Vagina (tissue), 2 donors: ENCODE measurements at regions not wholly inside any gene's neighbourhood (a gene's known extent, or its start where the extent isn't known, plus 50 kb on each side); places are given as distances from the start of the nearest gene placed in this dataset.
"Not testable (repeated sequence)": the region's sequence is repeated elsewhere in the genome, so short reads cannot be mapped to it uniquely, and the experiment has no call there.

ENCODE experiments used
- DNase-seq, 2 donors: peaks; one replicate each; pipeline ENCODE4 v3.0.0-alpha.2; 2017; ENCODE audit errors: extremely low spot score in 2 of 2
- H3K27ac ChIP-seq: fragments of 200-600 bp; sonication (generic); one replicate; pipeline ENCODE4 v1.5.1; 2019
- H3K27me3 ChIP-seq: fragments of 200-600 bp; sonication (generic); one replicate; pipeline ENCODE4 v1.5.1; 2019
- H3K36me3 ChIP-seq, 2 donors: fragments of 200-600 bp; sonication (generic); one replicate each; pipeline ENCODE4 v1.5.1; 2017 to 2019
- H3K4me1 ChIP-seq: fragments of 200-600 bp; sonication (generic); one replicate; pipeline ENCODE4 v1.5.1; 2019
- H3K4me3 ChIP-seq, 2 donors: fragments of 200-600 bp; sonication (generic); 1 replicate in 1 of 2; 2 replicates in 1 of 2; pipeline ENCODE4 v1.5.1; 2016 to 2019
- H3K9me3 ChIP-seq: fragments of 200-600 bp; sonication (generic); one replicate; pipeline ENCODE4 v1.5.1; 2019
- POLR2A ChIP-seq, 2 donors: fragments of 450-650 bp; IDR thresholded peaks; one replicate each; pipeline ENCODE4 v1.6.1; 2017; ENCODE audit warnings: antibody characterized with exemption in 2 of 2, mild to moderate bottlenecking in 2 of 2, moderate library complexity in 2 of 2
- POLR2AphosphoS5 ChIP-seq, 2 donors: sonication (generic); formaldehyde crosslinking; IDR thresholded peaks; one replicate each; pipeline ENCODE4 v1.9.0; 2017; ENCODE audit warnings: antibody characterized with exemption in 2 of 2, mild to moderate bottlenecking in 2 of 2, low read depth in 1 of 2; ENCODE audit not compliant: insufficient read depth in 1 of 2
- intact Hi-C: fragments of 100-400 bp; cut with DNase I; formaldehyde crosslinking; loops from one replicate; pipeline ENCODE4 v1.15.1; 2023
- TF ChIP-seq, protein P1 (sequence below), 3 experiments: fragments of 450-650 bp in 2 of 3; fragments of 200-600 bp in 1 of 3; sonication (generic) in 1 of 3; IDR thresholded peaks; one replicate each; pipeline ENCODE4 v1.5.1; 2017 to 2019; ENCODE audit warnings: antibody characterized with exemption in 3 of 3, mild to moderate bottlenecking in 2 of 3, moderate library complexity in 2 of 3

DNA sequence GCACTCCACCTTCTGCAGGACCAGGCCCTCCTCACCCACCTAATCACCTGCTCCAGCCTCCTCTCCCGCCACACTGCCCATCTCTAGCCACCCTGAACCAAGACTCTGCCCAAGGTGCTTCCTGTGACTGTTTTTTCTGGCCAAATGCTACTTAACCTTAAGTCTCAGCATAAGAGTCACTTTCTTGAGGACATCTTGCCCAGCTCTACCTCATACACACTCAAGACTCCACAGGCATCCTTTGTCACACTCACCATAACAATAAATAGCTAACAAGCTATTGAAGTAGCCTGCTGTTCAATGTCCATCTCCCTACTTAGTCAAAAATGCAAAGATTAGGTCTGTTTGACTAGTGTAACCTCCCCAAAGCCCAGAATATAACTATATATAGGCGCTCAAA, 455.4 kb upstream of the NFE2L3 start:
- intact Hi-C loops = no loop called here
- Histone ChIP-seq H3K4me1 (no peaks in the 10 kb centered on the region), H3K27me3 (no peaks in the 10 kb centered on the region), H3K27ac (no peak overlapping the region), H3K4me3 (no peak overlapping the region), H3K9me3 (no peaks in the 10 kb centered on the region), H3K36me3 (no peaks in the 10 kb centered on the region)
- peak in 1 of 2 donors; percentile 56 for DNase-seq
- TF ChIP-seq POLR2A (IDR thresholded peaks at IDR 0.05) (no peak), POLR2AphosphoS5 (IDR thresholded peaks at IDR 0.05; ENCODE audit: insufficient read depth in 1 of 2, low read depth in 1 of 2) (no peak)
- TF ChIP-seq, protein P1, sequence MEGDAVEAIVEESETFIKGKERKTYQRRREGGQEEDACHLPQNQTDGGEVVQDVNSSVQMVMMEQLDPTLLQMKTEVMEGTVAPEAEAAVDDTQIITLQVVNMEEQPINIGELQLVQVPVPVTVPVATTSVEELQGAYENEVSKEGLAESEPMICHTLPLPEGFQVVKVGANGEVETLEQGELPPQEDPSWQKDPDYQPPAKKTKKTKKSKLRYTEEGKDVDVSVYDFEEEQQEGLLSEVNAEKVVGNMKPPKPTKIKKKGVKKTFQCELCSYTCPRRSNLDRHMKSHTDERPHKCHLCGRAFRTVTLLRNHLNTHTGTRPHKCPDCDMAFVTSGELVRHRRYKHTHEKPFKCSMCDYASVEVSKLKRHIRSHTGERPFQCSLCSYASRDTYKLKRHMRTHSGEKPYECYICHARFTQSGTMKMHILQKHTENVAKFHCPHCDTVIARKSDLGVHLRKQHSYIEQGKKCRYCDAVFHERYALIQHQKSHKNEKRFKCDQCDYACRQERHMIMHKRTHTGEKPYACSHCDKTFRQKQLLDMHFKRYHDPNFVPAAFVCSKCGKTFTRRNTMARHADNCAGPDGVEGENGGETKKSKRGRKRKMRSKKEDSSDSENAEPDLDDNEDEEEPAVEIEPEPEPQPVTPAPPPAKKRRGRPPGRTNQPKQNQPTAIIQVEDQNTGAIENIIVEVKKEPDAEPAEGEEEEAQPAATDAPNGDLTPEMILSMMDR (IDR thresholded peaks at IDR 0.05) = no peak

DNA sequence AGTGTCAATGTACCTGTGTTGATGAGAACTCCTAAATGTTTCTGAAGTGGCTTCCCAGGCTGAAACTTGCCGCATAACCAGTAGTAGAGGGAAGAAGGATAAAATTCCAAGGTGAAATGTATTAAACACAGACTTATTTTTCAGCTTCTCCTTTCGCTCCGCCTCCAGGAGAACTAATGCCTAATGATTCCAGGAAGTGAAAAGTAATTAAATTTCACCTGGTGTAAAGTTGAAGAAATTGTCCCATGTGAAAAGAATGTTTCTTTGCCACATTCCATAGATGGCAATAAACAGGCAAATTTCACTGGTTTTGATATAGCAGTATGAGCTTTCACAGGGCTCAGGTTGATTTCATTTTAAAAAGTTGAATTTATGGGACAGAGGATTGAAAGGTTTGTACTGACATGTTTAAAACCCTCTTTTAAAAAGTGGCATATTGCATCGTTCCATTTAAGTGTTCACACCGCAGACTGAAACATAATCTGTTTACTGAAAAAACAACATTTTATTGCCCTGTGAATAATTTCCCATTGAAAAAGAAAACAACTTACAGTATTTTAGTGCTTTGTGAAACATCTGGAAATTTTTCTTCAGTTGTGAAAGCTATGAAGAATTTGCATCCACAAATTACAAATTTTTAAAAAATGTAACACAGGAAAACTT, 453.4 kb upstream of the NFE2L3 start:
- no peak overlapping the region for H3K27ac ChIP-seq

DNA sequence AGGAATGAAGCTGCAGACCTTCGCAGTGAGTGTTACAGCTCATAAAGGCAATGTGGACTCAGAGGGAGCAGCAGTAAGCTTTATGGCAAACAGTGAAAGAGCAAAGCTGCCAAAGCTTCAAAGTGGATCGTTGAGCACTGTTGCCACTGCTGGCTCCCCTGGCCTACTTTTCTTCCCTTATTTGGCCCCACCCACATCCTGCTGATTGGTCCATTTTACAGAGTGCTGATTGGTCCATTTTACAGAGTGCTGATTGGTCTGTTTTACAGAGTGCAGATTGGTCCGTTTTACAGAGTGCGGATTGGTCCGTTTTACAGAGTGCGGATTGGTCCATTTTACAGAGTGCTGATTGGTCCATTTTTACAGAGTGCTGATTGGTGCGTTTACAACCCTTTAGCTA, 451.9 kb upstream of the NFE2L3 start:
- H3K9me3 ChIP-seq, intact Hi-C loops, DNase-seq, H3K27me3 ChIP-seq, H3K36me3 ChIP-seq, H3K4me3 ChIP-seq, H3K4me1 ChIP-seq, H3K27ac ChIP-seq: not testable (repeated sequence)

More for the DNA sequence above, 453.4 kb upstream of the NFE2L3 start:
- no peak for TF ChIP-seq POLR2AphosphoS5 (IDR thresholded peaks at IDR 0.05; ENCODE audit: insufficient read depth in 1 of 2, low read depth in 1 of 2)
- TF ChIP-seq, protein P1 (IDR thresholded peaks at IDR 0.05) = no peak
- no peak for TF ChIP-seq POLR2A (IDR thresholded peaks at IDR 0.05)
- Histone ChIP-seq H3K27me3 (no peaks in the 10 kb centered on the region), H3K36me3 (no peaks in the 10 kb centered on the region), H3K4me3 (no peak overlapping the region), H3K4me1 (no peaks in the 10 kb centered on the region), H3K9me3 (no peaks in the 10 kb centered on the region)
- intact Hi-C loops = no loop called here
- no peak for DNase-seq

DNA sequence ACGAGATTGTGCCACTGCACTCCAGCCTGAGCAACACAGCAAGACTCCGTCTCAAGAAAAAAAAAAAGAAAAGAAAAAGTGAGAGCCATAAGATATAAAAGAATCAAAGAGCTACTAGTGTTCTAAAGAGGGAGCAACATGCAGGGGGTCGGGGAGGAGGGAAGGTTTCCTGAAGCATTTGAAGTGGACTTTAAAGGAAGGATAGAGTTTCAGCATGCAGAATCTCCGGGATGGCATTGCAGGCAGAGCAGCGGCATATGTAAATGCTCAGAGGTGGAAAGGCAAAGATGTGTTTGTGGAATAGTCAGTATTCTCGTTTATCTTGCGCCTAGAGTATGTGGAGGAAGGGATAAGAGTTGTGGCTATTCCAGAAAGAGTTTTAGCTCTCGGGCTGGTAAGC, 447.6 kb upstream of the NFE2L3 start:
- intact Hi-C loops = no loop called here

DNA sequence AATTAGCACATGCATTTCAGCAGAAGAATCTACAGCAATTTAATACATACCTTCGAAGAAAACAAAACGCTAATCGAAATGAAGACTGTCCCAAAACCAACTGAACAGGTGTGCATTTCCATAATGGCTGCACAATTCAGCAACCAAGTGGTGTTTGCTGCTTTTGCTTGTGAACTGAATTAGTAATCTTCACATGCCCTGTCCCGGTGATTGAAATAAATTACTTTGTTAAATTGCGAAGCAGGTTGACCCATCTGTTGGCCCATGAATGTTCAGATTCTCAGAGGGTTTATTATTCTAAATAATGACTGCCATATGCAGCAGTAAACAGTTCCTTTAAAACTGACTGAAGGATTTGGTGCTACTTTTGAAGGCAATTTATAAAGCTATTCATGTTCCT, 445.2 kb upstream of the NFE2L3 start:
- no peak overlapping the region for H3K27ac ChIP-seq

More for the DNA sequence above, 447.6 kb upstream of the NFE2L3 start:
- no peak for TF ChIP-seq POLR2AphosphoS5 (IDR thresholded peaks at IDR 0.05; ENCODE audit: insufficient read depth in 1 of 2, low read depth in 1 of 2)
- TF ChIP-seq, protein P1 (IDR thresholded peaks at IDR 0.05) = no peak
- no peak for TF ChIP-seq POLR2A (IDR thresholded peaks at IDR 0.05)
- H3K27ac ChIP-seq = no peak overlapping the region
- no peak for DNase-seq
- H3K4me1 ChIP-seq = no peaks in the 10 kb centered on the region
- no peak overlapping the region for H3K4me3 ChIP-seq
- H3K36me3 ChIP-seq = no peaks in the 10 kb centered on the region
- no peaks in the 10 kb centered on the region for H3K9me3 ChIP-seq
- no peaks in the 10 kb centered on the region for H3K27me3 ChIP-seq

More for the DNA sequence above, 445.2 kb upstream of the NFE2L3 start:
- DNase-seq = no peak
- Histone ChIP-seq H3K4me1 (no peaks in the 10 kb centered on the region), H3K4me3 (no peak overlapping the region), H3K36me3 (no peaks in the 10 kb centered on the region), H3K27me3 (no peaks in the 10 kb centered on the region), H3K9me3 (no peaks in the 10 kb centered on the region)
- no peak for TF ChIP-seq POLR2A (IDR thresholded peaks at IDR 0.05)
- no peak for TF ChIP-seq POLR2AphosphoS5 (IDR thresholded peaks at IDR 0.05; ENCODE audit: insufficient read depth in 1 of 2, low read depth in 1 of 2)
- TF ChIP-seq, protein P1 (IDR thresholded peaks at IDR 0.05) = no peak
- intact Hi-C loops = no loop called here
